Endodermal cell (in vitro differentiated cells): ENCODE measurements at regions not wholly inside any gene's neighbourhood (a gene's known extent, or its start where the extent isn't known, plus 50 kb on each side); places are given as distances from the start of the nearest gene placed in this dataset.
"Not testable (repeated sequence)": the region's sequence is repeated elsewhere in the genome, so short reads cannot be mapped to it uniquely, and the experiment has no call there.

Source experiments
- DNase-seq: peaks from one replicate; pipeline ENCODE4 v3.0.0-alpha.2; 2017
- H3K27ac ChIP-seq: 2 replicates; pipeline ENCODE4 v1.5.1; 2013; ENCODE audit warnings: mild to moderate bottlenecking, low read depth, low read length, moderate library complexity
- H3K27me3 ChIP-seq: 2 replicates; pipeline ENCODE4 v1.6.1; 2013; ENCODE audit warnings: mild to moderate bottlenecking, low read length, moderate library complexity; ENCODE audit not compliant: insufficient read depth, control insufficient read depth, poor library complexity, severe bottlenecking
- H3K36me3 ChIP-seq: 2 replicates; pipeline ENCODE4 v1.7.0; 2013; ENCODE audit warnings: mild to moderate bottlenecking, low read length, moderate library complexity; ENCODE audit not compliant: control insufficient read depth, insufficient read depth
- H3K4me1 ChIP-seq: one replicate; pipeline ENCODE4 v1.7.0; 2013; ENCODE audit warnings: low read length; ENCODE audit not compliant: control insufficient read depth, insufficient read depth
- H3K4me3 ChIP-seq: 2 replicates; pipeline ENCODE4 v1.5.1; 2013; ENCODE audit warnings: mild to moderate bottlenecking, low read length, moderate library complexity
- H3K9ac ChIP-seq: 2 replicates; pipeline ENCODE4 v1.6.1; 2013; ENCODE audit warnings: mild to moderate bottlenecking, low read length, moderate library complexity; ENCODE audit not compliant: poor library complexity, severe bottlenecking; ENCODE audit errors: extremely low read depth
- H3K9me3 ChIP-seq: 2 replicates; pipeline ENCODE4 v1.6.1; 2013; ENCODE audit warnings: mild to moderate bottlenecking, low read length, moderate library complexity; ENCODE audit not compliant: control insufficient read depth
- H3K27ac Mint-ChIP-seq: 2 replicates; pipeline ENCODE4 v1.8.0; 2020; ENCODE audit warnings: mixed read lengths
- H3K27me3 Mint-ChIP-seq: 2 replicates; pipeline ENCODE4 v1.8.0; 2021; ENCODE audit warnings: mild to moderate bottlenecking, mixed read lengths; ENCODE audit not compliant: insufficient read depth
- H3K36me3 Mint-ChIP-seq: 2 replicates; pipeline ENCODE4 v1.8.0; 2020; ENCODE audit warnings: low read depth, mixed read lengths
- H3K4me1 Mint-ChIP-seq: 2 replicates; pipeline ENCODE4 v1.8.0; 2020; ENCODE audit warnings: mixed read lengths
- H3K4me3 Mint-ChIP-seq: 2 replicates; pipeline ENCODE4 v1.8.0; 2020; ENCODE audit warnings: mild to moderate bottlenecking, moderate library complexity, mixed read lengths
- H3K9me3 Mint-ChIP-seq: 2 replicates; pipeline ENCODE4 v1.8.0; 2020; ENCODE audit warnings: mild to moderate bottlenecking, mixed read lengths
- WGBS, 2 experiments: methylation state at CpG; one replicate each; pipeline versions ENCODE4 v1.1.5 to v1.1.7; 2013; ENCODE audit warnings: missing lambda C conversion rate in 2 of 2, mixed read lengths in 1 of 2; ENCODE audit not compliant: insufficient coverage in 1 of 2, insufficient read length in 1 of 2; 5-methylcytosine and 5-hydroxymethylcytosine counted together
- TF ChIP-seq, protein P1 (sequence below): fragments of 200-600 bp; sonication (generic); conservative IDR thresholded peaks from 2 replicates; pipeline ENCODE4 v1.5.0; 2021; ENCODE audit warnings: antibody characterized with exemption, mild to moderate bottlenecking

DNA sequence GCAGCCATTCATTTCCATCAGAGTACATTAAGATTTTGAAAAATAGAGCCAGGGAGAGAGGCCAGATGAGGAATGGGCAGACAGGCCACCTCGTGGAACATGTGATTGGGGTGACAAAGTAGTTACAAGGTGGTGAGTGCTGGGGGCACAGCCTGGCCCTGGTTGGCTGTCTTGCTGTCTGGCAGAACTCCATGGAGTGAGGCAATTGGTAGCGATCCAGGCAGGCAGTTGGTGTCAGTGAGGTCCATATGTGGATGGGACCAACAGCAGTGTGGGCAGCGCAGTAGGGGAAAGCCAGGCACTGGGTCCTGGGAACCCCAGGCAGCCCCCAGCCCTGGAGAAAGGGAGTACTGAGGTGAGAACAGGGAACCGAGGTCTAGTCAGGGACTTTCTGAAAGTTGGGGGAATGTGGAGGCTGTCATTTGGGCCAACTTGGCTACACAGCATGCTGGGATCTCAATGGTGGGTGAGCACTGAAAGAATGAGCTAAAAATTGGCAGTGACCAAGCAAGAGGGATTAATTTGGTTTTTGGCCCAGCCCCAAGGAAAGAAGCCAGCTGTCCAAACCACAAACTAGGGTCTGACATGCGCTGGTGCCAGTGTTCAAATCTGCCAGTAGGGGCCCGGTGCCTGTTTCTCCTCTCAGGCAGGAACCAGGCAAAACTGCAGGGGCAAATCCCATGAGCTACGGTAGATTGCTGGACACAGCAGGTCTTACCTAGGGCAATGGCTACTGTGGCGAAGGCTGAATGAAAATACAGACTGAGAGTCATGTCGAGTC, 61.4 kb upstream of the E2F3 start:
- Mint-ChIP-seq H3K4me1 (peaks cover 11% of the 10 kb centered on the region), H3K4me3 (no peak overlapping the region), H3K36me3 (no peaks in the 10 kb centered on the region), H3K9me3 (no peaks in the 10 kb centered on the region), H3K27me3 (no peaks in the 10 kb centered on the region), H3K27ac (no peak overlapping the region)
- Histone ChIP-seq H3K27me3 (no peaks in the 10 kb centered on the region), H3K4me1 (peaks cover 5% of the 10 kb centered on the region), H3K4me3 (no peak overlapping the region), H3K27ac (no peak overlapping the region), H3K9ac (no peak overlapping the region), H3K9me3 (no peaks in the 10 kb centered on the region), H3K36me3 (no peaks in the 10 kb centered on the region)
- TF ChIP-seq, protein P1, sequence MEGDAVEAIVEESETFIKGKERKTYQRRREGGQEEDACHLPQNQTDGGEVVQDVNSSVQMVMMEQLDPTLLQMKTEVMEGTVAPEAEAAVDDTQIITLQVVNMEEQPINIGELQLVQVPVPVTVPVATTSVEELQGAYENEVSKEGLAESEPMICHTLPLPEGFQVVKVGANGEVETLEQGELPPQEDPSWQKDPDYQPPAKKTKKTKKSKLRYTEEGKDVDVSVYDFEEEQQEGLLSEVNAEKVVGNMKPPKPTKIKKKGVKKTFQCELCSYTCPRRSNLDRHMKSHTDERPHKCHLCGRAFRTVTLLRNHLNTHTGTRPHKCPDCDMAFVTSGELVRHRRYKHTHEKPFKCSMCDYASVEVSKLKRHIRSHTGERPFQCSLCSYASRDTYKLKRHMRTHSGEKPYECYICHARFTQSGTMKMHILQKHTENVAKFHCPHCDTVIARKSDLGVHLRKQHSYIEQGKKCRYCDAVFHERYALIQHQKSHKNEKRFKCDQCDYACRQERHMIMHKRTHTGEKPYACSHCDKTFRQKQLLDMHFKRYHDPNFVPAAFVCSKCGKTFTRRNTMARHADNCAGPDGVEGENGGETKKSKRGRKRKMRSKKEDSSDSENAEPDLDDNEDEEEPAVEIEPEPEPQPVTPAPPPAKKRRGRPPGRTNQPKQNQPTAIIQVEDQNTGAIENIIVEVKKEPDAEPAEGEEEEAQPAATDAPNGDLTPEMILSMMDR, result peak; percentile 49
- DNase-seq, result no peak
- 94% methylated on average over 7 to 9 of the region's 9 CpGs for WGBS, 2 experiments

DNA sequence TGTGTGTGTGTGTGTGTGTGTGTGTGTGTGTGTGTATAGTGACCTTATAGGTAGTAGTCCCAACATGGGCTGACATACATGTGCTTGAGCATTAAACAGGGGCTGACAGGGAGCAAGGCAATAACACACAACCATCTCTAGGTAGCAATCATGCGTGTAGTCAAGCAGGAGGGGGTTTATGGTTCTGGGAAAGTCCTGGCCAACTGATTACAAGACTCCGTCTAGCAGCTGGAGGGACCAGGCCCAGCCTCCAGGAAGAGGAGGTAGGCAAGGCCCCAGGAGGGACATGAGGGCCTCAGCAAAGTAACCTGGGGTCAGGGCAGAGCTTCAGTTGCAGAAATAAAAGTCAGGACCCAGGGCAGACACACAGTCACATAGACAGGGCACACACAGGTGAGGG, 60.6 kb upstream of the E2F3 start:
- no peak overlapping the region for H3K9ac ChIP-seq
- H3K27me3 Mint-ChIP-seq, result no peaks in the 10 kb centered on the region
- H3K9me3 Mint-ChIP-seq, result no peaks in the 10 kb centered on the region
- no peak overlapping the region for H3K27ac ChIP-seq
- no peaks in the 10 kb centered on the region for H3K27me3 ChIP-seq
- WGBS, 2 experiments, result 88 to 92% methylated on average over 2 of the region's 2 CpGs
- peaks cover 11% of the 10 kb centered on the region for H3K4me1 Mint-ChIP-seq
- no peak for DNase-seq
- no peaks in the 10 kb centered on the region for H3K36me3 Mint-ChIP-seq
- H3K9me3 ChIP-seq, result no peaks in the 10 kb centered on the region
- no peak overlapping the region for H3K4me3 Mint-ChIP-seq
- H3K4me1 ChIP-seq, result peaks cover 5% of the 10 kb centered on the region
- no peak overlapping the region for H3K27ac Mint-ChIP-seq
- no peak overlapping the region for H3K4me3 ChIP-seq
- TF ChIP-seq, protein P1, result no peak
- no peaks in the 10 kb centered on the region for H3K36me3 ChIP-seq

DNA sequence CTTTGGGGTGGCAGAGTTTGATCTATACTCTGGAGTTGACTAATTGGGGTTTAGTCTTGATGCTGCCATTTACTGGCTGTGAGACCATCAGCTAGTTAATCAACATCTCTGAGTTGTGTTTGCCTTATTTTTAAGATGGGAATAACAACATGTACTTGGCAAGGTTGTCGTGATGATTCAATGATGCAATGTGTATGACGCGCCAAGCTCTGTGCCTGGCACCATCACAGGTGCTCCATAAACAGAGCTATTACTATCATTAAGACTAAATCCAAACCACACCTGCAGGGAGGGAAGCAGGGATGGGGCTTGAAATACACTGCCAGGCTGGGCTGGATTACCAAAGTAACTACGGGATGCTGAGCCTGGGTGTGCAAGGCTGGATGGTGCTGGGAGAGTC, 60.1 kb upstream of the E2F3 start:
- Mint-ChIP-seq H3K27ac (no peak overlapping the region), H3K4me1 (peaks cover 11% of the 10 kb centered on the region), H3K4me3 (no peak overlapping the region), H3K27me3 (no peaks in the 10 kb centered on the region), H3K36me3 (no peaks in the 10 kb centered on the region), H3K9me3 (no peaks in the 10 kb centered on the region)
- Histone ChIP-seq H3K4me1 (peaks cover 5% of the 10 kb centered on the region), H3K9me3 (no peaks in the 10 kb centered on the region), H3K27ac (no peak overlapping the region), H3K27me3 (no peaks in the 10 kb centered on the region), H3K9ac (no peak overlapping the region), H3K36me3 (no peaks in the 10 kb centered on the region), H3K4me3 (no peak overlapping the region)
- DNase-seq, result no peak
- 98% methylated on average over 4 of the region's 4 CpGs; no CpG with 5 or more reads in 1 of the 2 experiments for WGBS, 2 experiments
- TF ChIP-seq, protein P1, result no peak

DNA sequence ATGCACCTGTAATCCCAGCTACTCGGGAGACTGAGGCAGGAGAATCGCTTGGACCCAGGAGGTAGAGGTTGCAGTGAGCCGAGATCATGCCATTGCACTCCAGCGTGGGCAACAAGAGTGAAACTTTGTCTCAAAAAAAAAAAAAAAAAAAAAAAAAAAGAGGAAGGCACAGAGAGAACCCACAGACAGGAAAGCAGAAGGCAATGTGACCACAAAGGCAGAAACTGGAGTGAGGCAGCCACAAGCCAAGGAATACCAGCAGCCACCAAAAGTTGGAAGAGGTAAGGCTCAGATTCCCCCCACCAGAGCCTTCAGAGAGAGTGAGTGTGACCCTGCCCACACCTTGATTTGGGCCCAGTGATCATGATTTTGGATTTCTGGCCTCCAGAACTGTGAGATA, 54.7 kb upstream of the E2F3 start:
- H3K4me1 ChIP-seq, result peaks cover 11% of the 10 kb centered on the region
- H3K9me3 ChIP-seq, H3K36me3 Mint-ChIP-seq, H3K4me3 Mint-ChIP-seq, DNase-seq, H3K9me3 Mint-ChIP-seq, H3K27me3 ChIP-seq, H3K27me3 Mint-ChIP-seq, H3K4me3 ChIP-seq, H3K36me3 ChIP-seq, H3K27ac Mint-ChIP-seq, H3K27ac ChIP-seq, H3K9ac ChIP-seq: not testable (repeated sequence)
- WGBS, 2 experiments, result 80 to 91% methylated on average over 1 to 4 of the region's 4 CpGs
- H3K4me1 Mint-ChIP-seq, result peaks cover 19% of the 10 kb centered on the region
